ENCODE measurements at regions not wholly inside any gene's neighbourhood (a gene's known extent, or its start where the extent isn't known, plus 50 kb on each side); places are given as distances from the start of the nearest gene placed in this dataset.

- no peak for DNase-seq
Observed at GRCh38 chr2:236811062-236811656, 241.5 kb downstream of the ACKR3 start.

GRCh38 chr2:236813766-236814165 is 244.1 kb downstream of the ACKR3 start:
- no peak for DNase-seq

GRCh38 chr2:236814593-236814992 is 245.0 kb downstream of the ACKR3 start:
- no peak for DNase-seq

DNA sequence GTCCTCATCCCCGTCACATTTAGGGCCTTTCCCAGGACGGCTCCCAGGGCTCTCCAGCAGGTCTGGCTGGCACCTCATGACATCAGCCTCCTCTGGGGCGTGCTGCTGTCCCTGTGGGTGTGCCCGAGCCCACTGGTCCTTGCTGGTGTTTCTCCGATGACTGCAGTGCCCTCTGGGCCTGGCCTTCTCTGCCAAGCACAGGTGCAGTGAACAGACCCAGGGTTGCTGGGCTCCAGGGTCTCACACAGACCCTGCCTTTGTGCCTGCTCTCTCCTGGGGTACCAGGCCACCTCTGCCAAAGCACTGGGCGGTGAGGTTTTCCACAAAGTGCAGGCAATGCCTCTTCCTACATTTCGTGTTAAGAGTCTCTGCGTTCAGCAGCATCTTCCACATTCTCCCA is 246.1 kb downstream of the ACKR3 start:
- no peak for DNase-seq

DNA sequence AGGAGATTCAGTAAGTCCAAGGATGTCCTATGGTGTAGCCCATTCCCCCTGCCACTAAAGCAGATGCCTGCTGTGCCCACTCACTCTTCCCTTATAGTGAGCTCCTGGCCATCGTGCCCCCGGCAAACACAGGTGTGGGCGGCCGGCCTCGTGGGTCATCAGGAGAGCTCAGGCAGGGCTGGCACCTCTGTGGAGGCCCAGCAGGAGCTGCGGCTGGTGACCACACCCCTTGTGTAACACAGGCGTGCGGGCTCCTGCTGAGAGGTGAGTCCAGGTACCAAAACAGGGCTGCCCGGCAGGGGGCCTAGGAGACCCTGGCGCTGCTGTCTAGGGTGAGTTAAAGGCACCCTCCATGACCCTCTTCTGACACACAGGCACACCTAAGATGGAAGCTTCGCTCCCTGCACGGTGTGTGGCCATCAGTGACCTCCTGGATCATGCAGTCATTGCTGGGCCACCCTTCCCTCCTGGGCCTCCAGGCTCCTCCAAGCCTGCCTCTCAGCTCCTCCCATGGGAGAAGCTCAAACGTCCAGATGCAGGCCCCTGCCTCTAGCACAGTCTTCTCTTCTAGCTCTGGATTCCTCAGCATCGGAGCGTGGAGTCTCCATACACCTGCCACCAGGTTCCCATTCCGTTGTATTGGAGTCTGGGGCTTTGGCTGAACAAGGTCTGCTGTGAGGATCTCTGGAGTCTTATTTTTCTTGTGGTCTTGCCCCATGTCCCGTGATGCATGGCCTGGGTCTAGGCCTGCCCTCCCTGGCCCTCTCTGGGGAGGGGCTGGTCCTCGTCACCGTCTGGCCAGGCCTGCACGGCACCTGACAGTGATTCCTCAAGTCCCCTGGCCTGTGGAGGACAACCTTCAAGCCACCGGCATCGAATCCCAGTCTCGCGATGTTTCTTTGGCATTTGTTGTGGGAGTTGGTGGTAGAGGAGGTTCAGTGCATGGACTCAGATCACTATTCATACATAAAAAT is 246.9 kb downstream of the ACKR3 start:
- DNase-seq: no peak

DNA sequence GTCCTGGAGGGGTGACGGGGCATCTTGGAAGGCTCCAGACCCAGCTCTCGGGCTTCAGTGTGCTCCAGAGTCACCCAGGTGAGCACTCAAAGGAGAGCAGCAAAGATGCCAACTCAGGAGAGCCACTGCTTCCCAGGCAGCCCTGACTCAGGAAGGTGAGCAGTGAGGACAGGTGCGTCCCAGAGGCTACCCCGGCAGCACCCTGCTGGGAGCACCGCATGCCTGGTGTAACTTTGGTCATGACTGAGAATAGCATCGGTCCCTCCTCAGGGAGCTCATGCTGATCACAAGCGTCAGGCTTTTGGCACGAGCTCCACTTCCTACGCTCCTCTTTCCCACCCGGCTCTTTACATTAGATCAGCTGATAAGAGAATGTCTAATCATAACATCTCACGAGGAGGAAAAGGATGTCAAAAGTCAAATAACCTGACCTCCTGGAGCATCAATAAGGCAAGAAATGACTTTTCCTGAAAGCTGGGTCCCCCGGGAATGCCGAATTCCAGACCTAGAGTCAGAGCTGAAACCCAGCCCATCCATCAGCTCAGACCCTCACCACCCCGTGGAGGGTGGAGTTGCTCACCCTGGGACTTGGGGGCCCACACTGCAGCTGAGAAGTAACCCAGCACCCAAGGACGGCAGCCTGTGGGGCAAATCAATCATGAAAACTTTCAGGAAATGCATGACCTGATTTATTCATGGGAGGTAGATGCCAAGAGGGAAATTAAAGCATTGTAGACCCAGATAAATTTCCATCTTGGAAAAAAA is 248.8 kb downstream of the ACKR3 start:
- no peak for DNase-seq

- no peak for DNase-seq
Observed at GRCh38 chr2:236819275-236820002, 249.8 kb downstream of the ACKR3 start.

DNA sequence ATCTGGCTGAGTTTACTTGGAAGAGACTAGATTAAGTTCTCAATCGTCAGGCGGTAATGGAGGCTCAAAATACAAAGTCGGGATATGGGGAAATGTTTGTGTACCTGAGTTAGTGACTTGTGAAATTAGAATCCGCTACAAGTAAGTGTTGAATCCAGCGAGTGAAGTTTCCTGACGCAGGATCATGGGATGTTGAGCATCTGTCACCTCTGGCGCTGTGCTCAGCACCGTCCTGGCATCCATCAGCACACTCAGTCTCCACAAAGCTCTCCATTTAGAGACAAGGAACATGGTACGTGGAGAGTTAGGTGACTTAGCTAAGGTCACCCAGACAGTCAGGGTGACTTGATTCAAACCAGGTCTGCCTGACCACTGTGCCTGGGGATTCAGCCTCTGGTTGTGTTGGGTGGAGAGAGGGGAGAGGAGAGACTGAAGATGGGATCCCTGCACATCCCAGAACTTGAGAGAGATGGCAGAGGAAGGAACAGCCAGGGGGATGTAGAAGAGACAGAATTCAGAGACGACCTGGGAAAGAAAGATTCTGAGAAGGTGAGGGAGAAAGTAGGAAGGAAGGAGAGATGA is 251.2 kb downstream of the ACKR3 start:
- DNase-seq: no peak

DNA sequence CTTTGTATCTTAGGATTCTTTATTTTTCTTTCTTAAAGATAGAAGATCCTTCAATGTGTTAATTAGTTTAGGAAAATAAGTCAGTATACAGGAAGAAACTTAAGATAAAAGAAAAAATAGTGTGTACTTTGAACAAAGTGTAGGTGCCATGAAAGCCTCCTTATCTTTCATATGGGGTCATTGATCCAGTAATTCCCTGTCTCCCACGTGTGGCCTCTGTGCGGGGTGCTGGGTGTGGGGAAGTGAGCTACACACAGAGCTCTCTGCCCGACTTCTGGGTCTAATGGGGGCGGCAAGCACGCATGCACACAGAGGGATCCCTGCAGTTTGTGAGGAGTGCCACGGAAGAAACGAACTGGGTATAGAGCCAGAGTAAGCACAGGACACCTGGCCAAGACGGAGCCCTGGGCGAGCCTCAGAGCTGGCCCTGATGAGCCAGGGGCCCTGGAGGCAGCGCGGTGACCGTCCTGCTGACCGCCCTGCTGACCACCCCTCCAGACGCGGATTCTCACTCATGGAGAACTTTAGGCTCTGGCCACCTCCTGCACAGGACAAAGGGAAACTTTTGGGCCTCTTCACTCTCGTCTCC is 253.5 kb downstream of the ACKR3 start:
- no peak for DNase-seq

- no peak for DNase-seq
Observed at GRCh38 chr2:236823963-236824362, 254.3 kb downstream of the ACKR3 start.

DNA sequence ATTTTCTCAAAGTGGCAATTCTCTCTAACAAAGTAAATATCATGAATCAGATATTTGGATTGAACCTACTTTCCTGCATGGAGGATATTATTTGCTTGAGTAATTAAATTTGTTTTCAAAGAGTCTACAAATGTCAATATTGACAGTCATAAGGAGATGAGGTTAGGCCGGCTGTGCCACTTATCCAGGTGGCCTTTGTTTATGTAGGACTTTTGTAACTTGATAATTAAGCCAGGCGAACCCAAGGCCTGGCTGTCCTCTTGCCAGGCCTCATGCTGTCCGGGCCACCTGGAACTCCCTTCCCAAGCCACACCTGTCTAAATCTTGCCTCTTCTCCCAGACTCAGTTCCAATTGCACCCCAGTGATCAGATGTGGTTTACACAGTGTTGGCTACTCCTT is 255.2 kb downstream of the ACKR3 start:
- DNase-seq: peak in 1 of 2 experiments; percentile 34

- no peak for DNase-seq
Observed at GRCh38 chr2:236825989-236826510, 256.4 kb downstream of the ACKR3 start.

DNA sequence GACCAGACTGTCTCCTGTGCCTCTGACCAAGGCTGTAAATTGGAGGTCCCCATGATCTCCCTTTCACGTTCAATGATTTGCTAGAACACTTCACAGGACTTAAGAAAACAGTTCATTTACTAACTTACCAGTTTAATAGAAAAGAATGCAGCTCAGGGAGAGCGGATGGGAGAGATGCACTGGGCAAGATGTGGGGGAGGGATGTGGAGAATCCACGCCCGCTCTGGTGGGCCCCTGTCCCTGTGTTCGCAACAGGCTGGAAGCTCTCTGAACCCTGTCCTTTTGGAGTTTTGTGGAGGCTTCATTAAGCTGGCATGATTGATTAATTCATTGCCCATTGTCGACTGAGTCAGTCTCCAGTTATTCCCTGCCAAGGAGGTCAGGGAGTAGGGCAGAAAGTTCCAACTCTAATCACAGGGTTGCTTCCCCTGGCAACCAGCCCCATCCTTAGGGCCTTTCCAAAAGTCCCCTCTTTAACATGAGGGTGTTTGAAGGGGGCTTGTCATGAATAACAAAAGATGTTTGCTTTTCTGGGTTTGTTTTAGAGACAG is 257.1 kb downstream of the ACKR3 start:
- DNase-seq: no peak

DNA sequence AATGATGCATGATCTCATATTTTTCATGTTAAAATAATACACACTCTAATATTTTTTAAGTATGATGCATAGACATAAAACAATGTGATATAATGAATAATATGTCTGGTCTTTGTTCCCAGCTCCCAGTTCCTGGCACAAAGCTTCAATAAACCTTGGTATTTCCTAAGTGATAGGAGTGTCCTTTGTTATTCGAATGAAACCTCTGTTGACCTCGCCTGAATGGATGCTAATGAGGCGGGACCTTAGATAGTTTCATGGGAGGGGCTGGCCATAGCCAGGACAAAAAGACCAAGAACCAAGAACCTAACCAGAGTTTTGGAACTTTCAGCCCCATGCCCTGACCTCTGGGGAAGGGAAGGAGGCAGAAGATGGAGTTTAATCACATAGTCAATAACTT is 257.7 kb upstream of the COPS8 start:
- DNase-seq: no peak

- no peak for DNase-seq
Observed at GRCh38 chr2:236828820-236829219, 256.9 kb upstream of the COPS8 start.

DNA sequence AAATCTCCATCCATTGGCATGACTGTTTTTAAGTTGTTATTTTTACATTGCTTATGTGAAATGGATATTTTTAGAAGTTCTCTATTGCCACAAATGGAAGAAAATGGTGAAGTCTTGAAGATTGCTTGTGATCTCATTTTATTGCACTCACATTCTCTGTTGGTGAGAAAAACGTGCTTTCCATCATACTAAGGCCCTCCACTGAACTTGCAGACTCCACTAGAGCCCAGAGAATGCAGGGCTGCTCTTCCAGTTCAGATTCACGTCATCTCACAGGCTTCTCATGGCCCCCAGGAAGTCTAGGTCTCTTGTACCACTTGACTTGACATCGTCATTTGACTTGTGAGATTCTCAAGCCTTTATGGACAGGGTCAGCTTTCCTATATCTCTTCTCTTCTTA is 254.8 kb upstream of the COPS8 start:
- no peak for DNase-seq

- no peak for DNase-seq
Observed at GRCh38 chr2:236831698-236832097, 254.0 kb upstream of the COPS8 start.

- no peak for DNase-seq
Observed at GRCh38 chr2:236833501-236834073, 252.1 kb upstream of the COPS8 start.

DNA sequence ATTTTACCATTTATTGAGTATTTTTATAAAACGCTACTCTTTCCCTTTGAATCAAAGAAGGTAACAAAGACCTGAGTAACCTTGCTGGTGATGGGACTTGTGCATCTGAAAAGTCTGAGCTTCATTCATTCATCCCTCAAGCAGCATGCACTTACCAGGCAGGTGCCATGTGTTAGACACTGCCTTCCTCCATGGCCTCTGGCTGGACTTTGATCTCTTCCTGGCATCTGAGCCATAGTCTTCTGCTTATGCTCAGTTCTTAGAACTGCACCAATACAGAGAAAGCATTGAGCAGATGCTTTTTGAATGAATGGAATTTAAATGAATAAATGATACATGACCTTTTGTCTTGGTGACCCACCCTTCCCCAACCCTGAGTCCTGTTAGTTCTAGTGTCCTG is 251.4 kb upstream of the COPS8 start:
- no peak for DNase-seq

- DNase-seq: no peak
Observed at GRCh38 chr2:236835307-236836024, 250.2 kb upstream of the COPS8 start.
